ENCODE measurements at regions not wholly inside any gene's neighbourhood (a gene's known extent, or its start where the extent isn't known, plus 50 kb on each side); places are given as distances from the start of the nearest gene placed in this dataset.

GRCh38 chr5:73380710-73381589 is 67.6 kb downstream of the FOXD1 start:
- Mint-ChIP-seq H3K36me3 (ENCODE audit: low read depth) (peaks cover 5% of the 10 kb centered on the region), H3K4me3 (peak overlapping the region; percentile 66), H3K27me3 (peaks cover 60% of the 10 kb centered on the region), H3K27ac (peak overlapping the region; percentile 46), H3K4me1 (peaks cover 16% of the 10 kb centered on the region)
- no peak for ATAC-seq
- H3K9me3 ChIP-seq (ENCODE audit: control insufficient read depth, low read length, poor library complexity, severe bottlenecking) = no peaks in the 10 kb centered on the region
- DNase-seq = no peak

DNA sequence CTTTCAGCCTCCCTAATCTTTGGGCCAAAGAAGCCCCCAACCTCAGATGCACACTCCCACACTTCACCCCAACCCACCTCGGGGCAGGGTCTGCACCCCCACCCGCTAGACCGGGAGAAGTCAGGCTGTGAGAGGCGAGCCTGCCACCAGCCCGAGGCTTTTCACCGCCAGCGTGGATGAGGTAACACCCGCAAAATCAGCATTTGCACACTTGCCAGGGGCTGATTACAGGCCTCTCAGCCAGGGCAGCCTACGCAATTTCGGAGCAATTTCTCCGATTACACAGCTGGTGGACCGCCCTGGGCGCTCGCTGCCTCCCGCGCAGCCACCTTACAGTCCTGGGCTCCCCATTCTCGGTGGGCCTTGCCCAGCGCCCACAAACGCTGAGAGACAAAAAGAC is 68.5 kb downstream of the FOXD1 start:
- no peak for ATAC-seq
- no peak overlapping the region for H3K27ac Mint-ChIP-seq
- H3K9me3 ChIP-seq (ENCODE audit: control insufficient read depth, low read length, poor library complexity, severe bottlenecking) = no peaks in the 10 kb centered on the region
- DNase-seq = no peak
- peaks cover 16% of the 10 kb centered on the region for H3K4me1 Mint-ChIP-seq
- H3K4me3 Mint-ChIP-seq = peak overlapping the region; percentile 5
- peaks cover 7% of the 10 kb centered on the region for H3K36me3 Mint-ChIP-seq (ENCODE audit: low read depth)
- H3K27me3 Mint-ChIP-seq = peaks cover 69% of the 10 kb centered on the region

DNA sequence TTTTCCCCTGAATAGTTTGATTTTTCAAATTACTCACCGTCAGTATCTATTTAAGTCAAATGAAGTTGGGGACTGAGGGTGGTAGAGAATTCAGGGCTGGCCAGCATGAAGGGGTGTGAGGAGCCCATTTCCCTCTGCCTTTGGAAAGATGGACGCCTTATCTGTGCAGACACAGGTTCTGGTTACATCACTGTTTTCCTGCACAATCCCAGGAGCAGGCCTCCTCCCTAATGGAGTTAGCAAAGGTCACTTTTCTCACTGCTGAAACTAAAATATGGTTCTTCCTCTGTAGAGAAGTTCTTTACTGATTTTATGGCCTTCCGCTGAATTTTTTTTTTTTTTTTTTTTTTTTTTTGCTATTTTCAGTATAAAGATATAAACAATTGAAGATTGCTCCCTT is 69.1 kb downstream of the FOXD1 start:
- peak overlapping the region; percentile 5 for H3K4me3 Mint-ChIP-seq
- peaks cover 16% of the 10 kb centered on the region for H3K4me1 Mint-ChIP-seq
- DNase-seq = no peak
- H3K36me3 Mint-ChIP-seq (ENCODE audit: low read depth) = peaks cover 7% of the 10 kb centered on the region
- H3K9me3 ChIP-seq (ENCODE audit: control insufficient read depth, low read length, poor library complexity, severe bottlenecking) = no peaks in the 10 kb centered on the region
- ATAC-seq = no peak
- no peak overlapping the region for H3K27ac Mint-ChIP-seq
- peaks cover 75% of the 10 kb centered on the region for H3K27me3 Mint-ChIP-seq

DNA sequence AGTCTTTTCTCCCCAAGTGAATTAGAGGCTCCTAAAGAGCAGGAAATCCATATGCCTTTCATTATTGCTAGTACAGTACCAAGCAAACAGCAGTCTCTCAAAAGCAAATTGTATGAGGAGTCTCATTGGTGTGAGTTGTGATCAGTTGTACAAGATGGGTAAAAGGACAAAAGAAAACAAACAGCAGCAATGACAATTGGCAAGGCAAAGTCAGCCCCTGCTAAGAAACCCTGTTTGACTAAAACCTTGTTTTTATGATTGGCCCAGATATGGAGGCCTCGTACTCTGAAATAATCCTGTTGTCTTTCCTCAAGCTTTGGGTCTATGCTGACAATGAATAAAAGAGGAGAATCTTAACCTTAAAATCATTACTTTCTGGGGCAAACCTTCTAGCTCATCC is 69.8 kb downstream of the FOXD1 start:
- H3K4me1 Mint-ChIP-seq = peaks cover 16% of the 10 kb centered on the region
- no peaks in the 10 kb centered on the region for H3K9me3 ChIP-seq (ENCODE audit: control insufficient read depth, low read length, poor library complexity, severe bottlenecking)
- no peak overlapping the region for H3K27ac Mint-ChIP-seq
- H3K36me3 Mint-ChIP-seq (ENCODE audit: low read depth) = peaks cover 7% of the 10 kb centered on the region
- ATAC-seq (no peak), DNase-seq (no peak)
- peaks cover 82% of the 10 kb centered on the region for H3K27me3 Mint-ChIP-seq
- no peak overlapping the region for H3K4me3 Mint-ChIP-seq

DNA sequence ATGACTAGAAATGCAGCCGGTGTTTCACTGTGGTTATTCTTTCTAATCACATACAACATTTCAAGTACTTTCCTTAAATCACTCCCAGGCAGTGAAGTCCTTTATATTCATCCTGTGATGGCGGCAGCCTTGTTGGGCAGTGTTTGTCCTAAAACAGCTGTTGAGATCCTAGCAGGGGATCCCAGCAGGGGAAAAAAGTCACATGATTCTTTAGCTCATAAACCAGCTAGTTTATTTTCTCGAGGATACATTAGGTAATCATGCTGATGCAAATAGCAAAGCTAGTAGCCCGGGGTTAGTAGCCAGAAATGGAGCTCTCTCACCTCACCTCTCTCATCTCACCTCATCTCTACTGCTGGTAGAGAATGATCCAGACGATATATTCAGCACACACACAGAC is 70.5 kb downstream of the FOXD1 start:
- no peaks in the 10 kb centered on the region for H3K9me3 ChIP-seq (ENCODE audit: control insufficient read depth, low read length, poor library complexity, severe bottlenecking)
- peaks cover 7% of the 10 kb centered on the region for H3K36me3 Mint-ChIP-seq (ENCODE audit: low read depth)
- H3K4me1 Mint-ChIP-seq = peaks cover 16% of the 10 kb centered on the region
- H3K27me3 Mint-ChIP-seq = peaks cover 85% of the 10 kb centered on the region
- no peak overlapping the region for H3K4me3 Mint-ChIP-seq
- ATAC-seq = no peak
- no peak overlapping the region for H3K27ac Mint-ChIP-seq
- DNase-seq = no peak

- DNase-seq = no peak
- Mint-ChIP-seq H3K36me3 (ENCODE audit: low read depth) (peaks cover 7% of the 10 kb centered on the region), H3K4me3 (no peak overlapping the region), H3K27ac (no peak overlapping the region), H3K27me3 (peaks cover 92% of the 10 kb centered on the region), H3K4me1 (peaks cover 16% of the 10 kb centered on the region)
- ATAC-seq = no peak
- no peaks in the 10 kb centered on the region for H3K9me3 ChIP-seq (ENCODE audit: control insufficient read depth, low read length, poor library complexity, severe bottlenecking)
Observed at GRCh38 chr5:73376618-73377170, 71.9 kb downstream of the FOXD1 start.

GRCh38 chr5:73375949-73376348 is 72.6 kb downstream of the FOXD1 start:
- no peak overlapping the region for H3K27ac Mint-ChIP-seq
- H3K9me3 ChIP-seq (ENCODE audit: control insufficient read depth, low read length, poor library complexity, severe bottlenecking) = no peaks in the 10 kb centered on the region
- no peak overlapping the region for H3K4me3 Mint-ChIP-seq
- H3K4me1 Mint-ChIP-seq = peaks cover 14% of the 10 kb centered on the region
- peaks cover 93% of the 10 kb centered on the region for H3K27me3 Mint-ChIP-seq
- DNase-seq (no peak), ATAC-seq (no peak)
- H3K36me3 Mint-ChIP-seq (ENCODE audit: low read depth) = peaks cover 10% of the 10 kb centered on the region

GRCh38 chr5:73375191-73375545 is 73.4 kb downstream of the FOXD1 start:
- no peaks in the 10 kb centered on the region for H3K9me3 ChIP-seq (ENCODE audit: control insufficient read depth, low read length, poor library complexity, severe bottlenecking)
- peaks cover 7% of the 10 kb centered on the region for H3K36me3 Mint-ChIP-seq (ENCODE audit: low read depth)
- no peak overlapping the region for H3K4me3 Mint-ChIP-seq
- no peak for DNase-seq
- ATAC-seq = no peak
- no peak overlapping the region for H3K27ac Mint-ChIP-seq
- H3K27me3 Mint-ChIP-seq = peaks cover 89% of the 10 kb centered on the region
- H3K4me1 Mint-ChIP-seq = peaks cover 7% of the 10 kb centered on the region

DNA sequence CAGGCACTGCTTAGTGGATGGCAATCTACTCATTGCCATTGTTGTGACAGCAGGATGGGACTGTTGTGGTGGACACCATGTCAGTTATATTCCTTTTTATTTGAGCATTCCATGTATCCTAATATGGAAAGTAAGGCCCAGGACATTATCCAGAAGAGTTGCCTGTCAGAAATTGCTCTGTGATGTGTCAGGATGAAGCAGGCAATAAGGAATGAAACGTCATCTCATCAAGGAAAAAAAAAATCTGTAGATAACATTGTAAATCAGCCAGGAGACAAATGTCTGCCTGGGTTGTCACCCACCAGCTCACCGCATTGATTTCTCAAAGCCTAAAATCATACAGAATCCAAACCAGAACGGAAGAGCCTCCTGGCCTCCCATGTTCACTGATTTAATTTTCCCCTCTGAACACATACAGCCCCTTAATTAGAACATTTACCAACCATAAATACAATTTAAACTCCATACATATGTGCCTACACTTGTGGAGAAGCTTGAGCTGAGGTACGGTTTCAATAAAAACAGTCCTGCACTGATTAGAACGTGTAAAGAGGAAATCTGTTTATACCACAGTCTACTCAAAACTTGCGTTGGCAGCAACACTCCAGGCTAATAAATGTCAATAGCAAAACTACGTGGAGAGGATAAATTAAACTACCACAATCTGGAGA is 73.9 kb downstream of the FOXD1 start:
- ATAC-seq (no peak), DNase-seq (no peak)
- peaks cover 87% of the 10 kb centered on the region for H3K27me3 Mint-ChIP-seq
- peaks cover 7% of the 10 kb centered on the region for H3K36me3 Mint-ChIP-seq (ENCODE audit: low read depth)
- no peak overlapping the region for H3K27ac Mint-ChIP-seq
- H3K4me3 Mint-ChIP-seq = no peak overlapping the region
- H3K4me1 Mint-ChIP-seq = peaks cover 2% of the 10 kb centered on the region
- no peaks in the 10 kb centered on the region for H3K9me3 ChIP-seq (ENCODE audit: control insufficient read depth, low read length, poor library complexity, severe bottlenecking)

DNA sequence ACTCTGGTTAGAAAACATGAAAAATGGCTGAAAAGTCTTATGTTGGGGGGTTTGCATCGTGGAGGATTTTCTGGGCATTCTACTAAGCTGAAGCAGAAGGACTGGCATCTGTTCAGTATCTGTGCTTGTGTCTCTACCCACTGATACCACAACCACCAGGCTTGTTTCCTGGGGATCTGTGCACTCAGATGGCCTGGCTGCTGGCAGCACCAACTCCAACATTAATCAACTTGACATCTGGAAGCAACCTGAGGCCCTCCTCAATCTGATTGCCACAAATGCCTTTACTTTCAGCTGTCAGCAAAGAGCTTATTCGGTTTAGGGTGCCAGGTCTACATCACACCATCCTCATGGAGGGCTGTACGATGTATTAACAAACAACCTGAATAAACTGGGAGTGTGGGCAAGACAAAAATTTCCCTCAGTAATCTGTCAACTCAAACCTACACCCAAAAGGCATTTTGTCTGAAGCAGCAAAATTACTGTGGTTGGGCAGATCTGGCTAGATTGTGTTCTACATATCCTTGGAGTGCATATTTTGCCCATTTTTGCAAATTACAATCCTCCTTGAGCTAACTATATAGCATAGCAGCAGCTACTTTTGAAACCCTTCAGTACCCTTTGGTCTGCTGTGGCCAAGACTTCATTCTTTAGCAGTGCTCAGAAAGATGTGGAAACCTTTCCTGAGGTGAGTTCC is 74.6 kb downstream of the FOXD1 start:
- peaks cover 2% of the 10 kb centered on the region for H3K4me1 Mint-ChIP-seq

DNA sequence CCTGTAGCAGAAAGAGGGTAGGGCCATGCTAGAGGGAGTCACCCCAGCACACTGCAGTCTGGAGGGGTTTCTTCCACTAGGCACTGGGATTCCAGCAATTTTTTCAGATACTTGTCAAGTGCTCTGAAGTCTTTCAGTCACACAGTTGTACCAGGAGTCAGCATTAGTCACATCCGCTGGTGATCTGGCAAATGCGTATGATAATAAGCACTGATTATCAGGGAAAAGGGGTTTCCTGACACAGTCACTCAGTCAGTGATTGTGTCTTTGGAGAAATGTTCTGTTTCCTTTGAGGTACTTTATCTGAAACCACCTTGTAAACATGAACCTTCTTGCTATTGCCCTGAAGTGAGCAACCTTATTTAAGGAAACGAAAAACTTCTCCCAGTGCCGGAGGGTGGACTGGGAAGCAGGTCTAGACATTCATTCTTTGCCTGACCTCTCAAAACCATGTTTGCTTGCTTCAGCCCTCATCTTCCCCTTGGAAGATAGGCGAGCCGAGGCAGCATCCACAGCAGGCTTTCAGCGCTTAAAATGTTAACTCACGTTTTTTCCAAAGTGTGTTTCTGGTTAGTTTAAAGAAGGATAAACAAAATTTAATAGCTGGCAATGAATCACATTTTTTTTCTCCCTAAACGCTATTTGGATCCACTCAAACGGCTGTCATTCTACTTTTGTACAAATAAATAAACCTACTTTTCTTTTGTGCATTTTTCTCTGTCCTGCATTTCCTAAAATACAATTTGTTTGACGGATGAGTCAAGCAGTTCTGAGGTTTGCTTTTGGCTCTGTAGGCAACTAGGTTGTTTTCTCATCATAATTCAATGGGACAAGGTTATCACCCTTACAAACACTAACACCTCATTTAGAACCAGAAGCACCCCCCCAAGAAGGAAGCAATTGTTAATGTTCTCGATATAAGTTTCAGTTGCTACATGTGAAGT is 77.7 kb downstream of the FOXD1 start:
- ATAC-seq (no peak), DNase-seq (no peak)
- H3K4me3 Mint-ChIP-seq = no peak overlapping the region
- H3K9me3 ChIP-seq (ENCODE audit: control insufficient read depth, low read length, poor library complexity, severe bottlenecking) = no peaks in the 10 kb centered on the region
- no peak overlapping the region for H3K27ac Mint-ChIP-seq
- H3K4me1 Mint-ChIP-seq = peaks cover 2% of the 10 kb centered on the region
- H3K27me3 Mint-ChIP-seq = peaks cover 71% of the 10 kb centered on the region
- H3K36me3 Mint-ChIP-seq (ENCODE audit: low read depth) = peaks cover 8% of the 10 kb centered on the region

More for the DNA sequence above, 74.6 kb downstream of the FOXD1 start:
- DNase-seq (no peak), ATAC-seq (no peak)
- no peak overlapping the region for H3K27ac Mint-ChIP-seq
- no peak overlapping the region for H3K4me3 Mint-ChIP-seq
- H3K36me3 Mint-ChIP-seq (ENCODE audit: low read depth) = peaks cover 7% of the 10 kb centered on the region
- no peaks in the 10 kb centered on the region for H3K9me3 ChIP-seq (ENCODE audit: control insufficient read depth, low read length, poor library complexity, severe bottlenecking)
- peaks cover 86% of the 10 kb centered on the region for H3K27me3 Mint-ChIP-seq

DNA sequence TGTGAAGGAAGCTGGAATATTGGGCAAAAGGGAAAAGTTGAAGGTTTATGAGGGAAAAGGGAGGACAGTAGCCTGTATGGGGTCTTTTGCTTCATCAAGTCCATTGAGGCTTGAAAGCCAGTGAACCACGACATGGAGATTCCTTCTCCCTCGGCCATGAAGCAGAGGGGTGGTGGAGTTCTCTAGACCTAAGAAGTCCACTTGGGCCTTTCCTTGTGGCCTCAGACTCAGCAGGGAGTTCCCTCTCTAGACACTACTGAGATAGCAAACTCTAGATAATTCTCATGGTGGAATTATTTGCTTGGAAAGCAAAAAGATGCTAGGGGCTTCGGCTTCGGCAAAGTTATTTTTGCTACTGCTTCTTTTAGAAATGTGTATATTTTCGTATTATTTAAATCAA is 78.5 kb downstream of the FOXD1 start:
- Mint-ChIP-seq H3K27ac (no peak overlapping the region), H3K27me3 (peaks cover 67% of the 10 kb centered on the region), H3K36me3 (ENCODE audit: low read depth) (peaks cover 6% of the 10 kb centered on the region), H3K4me1 (peaks cover 2% of the 10 kb centered on the region), H3K4me3 (no peak overlapping the region)
- no peaks in the 10 kb centered on the region for H3K9me3 ChIP-seq (ENCODE audit: control insufficient read depth, low read length, poor library complexity, severe bottlenecking)
- ATAC-seq (no peak), DNase-seq (no peak)

Data from T-helper 17 cell (primary cell).